ENCODE measurements at regions not wholly inside any gene's neighbourhood (a gene's known extent, or its start where the extent isn't known, plus 50 kb on each side); places are given as distances from the start of the nearest gene placed in this dataset.

DNA sequence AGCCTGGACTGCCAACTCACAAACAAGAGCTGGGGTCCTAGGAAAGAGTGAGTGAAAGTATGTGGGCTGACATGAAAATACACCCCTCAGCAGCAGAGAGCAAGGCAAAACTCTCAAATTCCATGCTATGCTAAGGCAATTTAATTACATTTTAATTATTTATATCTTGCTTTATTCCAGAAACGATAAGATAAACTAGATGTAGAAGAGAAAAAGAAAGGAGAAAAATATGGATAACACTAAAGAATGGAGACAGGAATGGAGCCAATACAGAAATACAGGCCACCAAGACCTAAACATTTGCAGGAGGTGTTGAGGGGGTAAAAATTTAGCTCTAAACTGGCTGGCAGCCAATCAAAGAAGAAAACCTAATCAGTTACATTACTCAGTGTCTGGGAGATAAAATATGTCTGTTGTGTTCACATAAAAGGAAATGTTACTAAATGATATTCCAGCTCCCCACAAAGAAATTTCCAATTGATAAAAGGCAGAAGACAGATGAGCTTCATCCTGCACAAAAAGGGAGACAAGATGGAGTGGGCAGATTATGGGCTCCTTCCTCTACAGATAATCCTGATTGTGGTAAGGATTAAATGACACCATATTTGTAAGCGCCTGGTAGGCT is 223.5 kb upstream of the BLID start:
- Mint-ChIP-seq H3K4me3 (ENCODE audit: unreplicated experiment) (no peak overlapping the region), H3K27me3 (ENCODE audit: unreplicated experiment) (no peaks in the 10 kb centered on the region), H3K27ac (ENCODE audit: unreplicated experiment) (no peak overlapping the region), H3K9me3 (ENCODE audit: unreplicated experiment) (no peaks in the 10 kb centered on the region), H3K36me3 (ENCODE audit: low read depth, unreplicated experiment) (no peaks in the 10 kb centered on the region), H3K4me1 (ENCODE audit: unreplicated experiment) (peaks cover 4% of the 10 kb centered on the region)
- no peak for DNase-seq (ENCODE audit: low spot score)
- TF ChIP-seq, protein P1, sequence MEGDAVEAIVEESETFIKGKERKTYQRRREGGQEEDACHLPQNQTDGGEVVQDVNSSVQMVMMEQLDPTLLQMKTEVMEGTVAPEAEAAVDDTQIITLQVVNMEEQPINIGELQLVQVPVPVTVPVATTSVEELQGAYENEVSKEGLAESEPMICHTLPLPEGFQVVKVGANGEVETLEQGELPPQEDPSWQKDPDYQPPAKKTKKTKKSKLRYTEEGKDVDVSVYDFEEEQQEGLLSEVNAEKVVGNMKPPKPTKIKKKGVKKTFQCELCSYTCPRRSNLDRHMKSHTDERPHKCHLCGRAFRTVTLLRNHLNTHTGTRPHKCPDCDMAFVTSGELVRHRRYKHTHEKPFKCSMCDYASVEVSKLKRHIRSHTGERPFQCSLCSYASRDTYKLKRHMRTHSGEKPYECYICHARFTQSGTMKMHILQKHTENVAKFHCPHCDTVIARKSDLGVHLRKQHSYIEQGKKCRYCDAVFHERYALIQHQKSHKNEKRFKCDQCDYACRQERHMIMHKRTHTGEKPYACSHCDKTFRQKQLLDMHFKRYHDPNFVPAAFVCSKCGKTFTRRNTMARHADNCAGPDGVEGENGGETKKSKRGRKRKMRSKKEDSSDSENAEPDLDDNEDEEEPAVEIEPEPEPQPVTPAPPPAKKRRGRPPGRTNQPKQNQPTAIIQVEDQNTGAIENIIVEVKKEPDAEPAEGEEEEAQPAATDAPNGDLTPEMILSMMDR (IDR thresholded peaks at IDR 0.05; ENCODE audit: unreplicated experiment), result no peak

DNA sequence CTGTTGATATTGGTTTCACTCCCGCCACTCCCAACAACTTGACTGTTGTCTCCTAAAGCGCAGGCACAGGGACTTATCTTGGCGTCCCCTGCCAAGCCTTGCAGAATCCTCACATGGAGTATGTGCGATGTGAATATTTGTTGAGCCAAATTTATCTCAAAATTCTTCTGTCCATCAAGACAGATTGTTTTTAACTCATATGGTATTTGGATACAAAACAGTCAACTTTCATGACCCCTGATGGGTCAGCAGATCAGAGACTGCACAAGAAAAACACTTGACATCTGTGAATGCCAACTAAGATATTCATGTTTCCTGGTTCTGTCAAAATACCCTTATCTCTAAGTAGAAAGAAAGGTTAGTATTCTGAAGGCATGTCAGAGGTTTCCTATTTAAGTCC is 221.7 kb upstream of the BLID start:
- no peak for DNase-seq (ENCODE audit: low spot score)
- Mint-ChIP-seq H3K36me3 (ENCODE audit: low read depth, unreplicated experiment) (no peaks in the 10 kb centered on the region), H3K4me3 (ENCODE audit: unreplicated experiment) (no peak overlapping the region), H3K4me1 (ENCODE audit: unreplicated experiment) (peaks cover 4% of the 10 kb centered on the region), H3K9me3 (ENCODE audit: unreplicated experiment) (no peaks in the 10 kb centered on the region), H3K27ac (ENCODE audit: unreplicated experiment) (no peak overlapping the region), H3K27me3 (ENCODE audit: unreplicated experiment) (no peaks in the 10 kb centered on the region)
- TF ChIP-seq, protein P1 (IDR thresholded peaks at IDR 0.05; ENCODE audit: unreplicated experiment), result no peak

DNA sequence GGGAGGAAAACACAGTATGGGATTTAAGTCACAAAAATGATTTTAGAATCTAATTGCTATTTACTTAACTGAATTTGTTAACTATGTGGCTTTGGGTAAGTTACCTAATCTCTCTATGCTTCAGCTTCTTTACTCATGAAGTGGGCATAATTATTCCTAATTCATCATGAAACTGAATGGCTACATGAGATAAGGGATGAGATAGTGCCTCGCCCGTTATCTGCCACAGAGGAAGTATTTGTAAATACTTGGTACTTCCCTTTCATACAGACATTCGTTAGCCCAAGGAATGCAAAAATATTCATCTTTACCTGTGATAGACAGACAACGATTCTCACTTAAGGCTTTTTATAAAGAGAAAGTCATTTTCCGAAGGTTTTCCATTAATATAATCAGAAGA is 221.2 kb upstream of the BLID start:
- no peaks in the 10 kb centered on the region for H3K36me3 Mint-ChIP-seq (ENCODE audit: low read depth, unreplicated experiment)
- H3K27me3 Mint-ChIP-seq (ENCODE audit: unreplicated experiment), result no peaks in the 10 kb centered on the region
- no peak overlapping the region for H3K4me3 Mint-ChIP-seq (ENCODE audit: unreplicated experiment)
- H3K9me3 Mint-ChIP-seq (ENCODE audit: unreplicated experiment), result no peaks in the 10 kb centered on the region
- DNase-seq (ENCODE audit: low spot score), result no peak
- TF ChIP-seq, protein P1 (IDR thresholded peaks at IDR 0.05; ENCODE audit: unreplicated experiment), result no peak
- H3K27ac Mint-ChIP-seq (ENCODE audit: unreplicated experiment), result no peak overlapping the region
- peaks cover 4% of the 10 kb centered on the region for H3K4me1 Mint-ChIP-seq (ENCODE audit: unreplicated experiment)

DNA sequence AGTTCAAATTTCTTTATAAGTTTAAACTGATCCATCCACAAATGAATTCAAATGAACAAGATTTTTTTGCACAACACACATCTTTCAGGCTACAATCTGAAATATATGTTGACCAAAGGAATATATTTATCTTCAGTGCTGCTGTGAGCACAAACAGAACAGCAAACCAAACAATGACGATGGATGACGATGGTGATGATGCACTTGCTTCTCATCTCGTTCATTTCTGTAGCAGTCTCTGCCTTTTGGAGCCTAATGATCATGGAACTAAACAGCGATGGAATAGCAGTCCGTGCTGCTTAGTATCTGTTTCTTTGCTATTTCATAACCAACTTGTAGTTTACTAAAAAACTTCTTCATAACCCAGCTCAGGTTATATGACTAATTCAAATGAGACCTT is 220.7 kb upstream of the BLID start:
- no peaks in the 10 kb centered on the region for H3K9me3 Mint-ChIP-seq (ENCODE audit: unreplicated experiment)
- TF ChIP-seq, protein P1 (IDR thresholded peaks at IDR 0.05; ENCODE audit: unreplicated experiment), result no peak
- no peak overlapping the region for H3K27ac Mint-ChIP-seq (ENCODE audit: unreplicated experiment)
- DNase-seq (ENCODE audit: low spot score), result no peak
- no peaks in the 10 kb centered on the region for H3K27me3 Mint-ChIP-seq (ENCODE audit: unreplicated experiment)
- no peaks in the 10 kb centered on the region for H3K36me3 Mint-ChIP-seq (ENCODE audit: low read depth, unreplicated experiment)
- H3K4me3 Mint-ChIP-seq (ENCODE audit: unreplicated experiment), result no peak overlapping the region
- H3K4me1 Mint-ChIP-seq (ENCODE audit: unreplicated experiment), result peaks cover 4% of the 10 kb centered on the region

DNA sequence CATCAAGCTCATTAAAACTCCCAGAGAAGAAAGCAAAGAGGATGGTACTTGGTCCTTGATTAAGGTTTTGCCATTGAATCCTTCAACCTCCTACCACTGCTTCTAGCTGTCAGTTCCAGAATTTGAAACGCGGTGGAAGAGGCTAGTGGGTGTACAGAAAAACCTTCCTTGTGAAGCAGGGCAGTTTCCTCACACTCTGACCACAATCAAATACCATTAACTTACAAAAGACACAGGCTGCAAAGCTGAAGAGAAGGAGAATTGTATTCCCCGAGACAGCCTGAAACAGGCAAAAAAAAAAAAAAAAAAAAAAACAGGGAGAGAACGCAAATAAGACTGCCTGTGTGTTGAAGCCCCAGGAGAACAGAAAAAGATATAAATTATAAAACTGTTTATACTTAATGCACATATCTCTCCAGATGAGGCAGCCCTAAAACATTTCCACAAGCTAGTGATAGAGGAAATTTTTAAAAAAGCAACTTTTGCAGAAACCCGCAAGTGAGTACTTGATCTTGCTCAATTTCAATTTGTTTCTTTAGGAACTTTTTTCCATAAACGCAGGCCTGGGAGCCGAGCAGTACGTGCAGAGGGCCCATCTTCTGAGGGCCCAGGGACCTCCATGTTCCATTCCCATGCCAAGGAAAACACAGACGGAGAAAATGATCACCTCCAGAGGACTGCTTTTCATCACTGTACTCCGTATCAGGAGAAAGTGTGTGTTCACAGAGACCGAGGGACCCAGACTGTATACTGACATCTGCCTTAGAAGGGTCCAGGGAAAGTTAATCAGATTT is 218.7 kb upstream of the BLID start:
- no peak overlapping the region for H3K27ac Mint-ChIP-seq (ENCODE audit: unreplicated experiment)
- no peaks in the 10 kb centered on the region for H3K27me3 Mint-ChIP-seq (ENCODE audit: unreplicated experiment)
- no peak overlapping the region for H3K4me3 Mint-ChIP-seq (ENCODE audit: unreplicated experiment)
- peaks cover 4% of the 10 kb centered on the region for H3K4me1 Mint-ChIP-seq (ENCODE audit: unreplicated experiment)
- TF ChIP-seq, protein P1 (IDR thresholded peaks at IDR 0.05; ENCODE audit: unreplicated experiment), result no peak
- no peak for DNase-seq (ENCODE audit: low spot score)
- no peaks in the 10 kb centered on the region for H3K36me3 Mint-ChIP-seq (ENCODE audit: low read depth, unreplicated experiment)
- no peaks in the 10 kb centered on the region for H3K9me3 Mint-ChIP-seq (ENCODE audit: unreplicated experiment)
